ENCODE measurements at regions not wholly inside any gene's neighbourhood (a gene's known extent, or its start where the extent isn't known, plus 50 kb on each side); places are given as distances from the start of the nearest gene placed in this dataset.

DNA sequence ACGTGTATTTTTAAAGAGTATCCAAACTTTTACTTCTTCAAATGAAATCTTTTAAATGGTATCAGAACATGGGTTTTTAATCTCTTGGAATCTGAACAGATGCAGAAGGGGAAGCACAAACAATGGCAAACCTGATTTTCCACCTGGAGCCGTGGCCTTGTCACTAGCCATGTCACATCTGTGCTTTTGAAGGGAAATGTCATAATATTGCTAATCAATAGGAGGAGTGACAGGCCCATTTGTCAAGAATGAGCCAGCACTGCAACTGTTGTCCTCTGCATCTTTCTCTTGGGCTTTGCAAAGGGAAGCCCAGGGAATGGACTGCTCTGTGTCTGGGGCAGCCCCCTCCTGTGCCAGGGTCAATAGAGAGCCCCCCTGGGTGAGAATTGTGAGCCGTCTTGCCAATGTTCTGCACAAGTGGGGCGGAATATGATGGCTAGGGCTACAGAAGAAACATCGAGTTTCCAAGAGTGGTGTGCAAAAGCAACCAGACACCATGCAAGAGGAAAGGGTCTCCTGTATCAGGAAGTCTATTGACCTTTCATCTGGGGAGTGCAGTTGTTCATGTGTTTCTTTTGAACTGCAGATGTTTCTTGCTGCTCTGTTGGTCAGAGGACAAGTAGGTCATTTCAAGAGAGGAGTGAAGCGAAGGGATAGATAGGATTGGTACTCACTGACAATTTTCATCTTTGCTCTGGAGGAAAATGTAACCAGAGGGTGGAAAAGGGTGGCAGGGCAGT, 181.8 kb upstream of the NPVF start:
- no peak overlapping the region for H3K27ac ChIP-seq
- TF ChIP-seq, protein P1, sequence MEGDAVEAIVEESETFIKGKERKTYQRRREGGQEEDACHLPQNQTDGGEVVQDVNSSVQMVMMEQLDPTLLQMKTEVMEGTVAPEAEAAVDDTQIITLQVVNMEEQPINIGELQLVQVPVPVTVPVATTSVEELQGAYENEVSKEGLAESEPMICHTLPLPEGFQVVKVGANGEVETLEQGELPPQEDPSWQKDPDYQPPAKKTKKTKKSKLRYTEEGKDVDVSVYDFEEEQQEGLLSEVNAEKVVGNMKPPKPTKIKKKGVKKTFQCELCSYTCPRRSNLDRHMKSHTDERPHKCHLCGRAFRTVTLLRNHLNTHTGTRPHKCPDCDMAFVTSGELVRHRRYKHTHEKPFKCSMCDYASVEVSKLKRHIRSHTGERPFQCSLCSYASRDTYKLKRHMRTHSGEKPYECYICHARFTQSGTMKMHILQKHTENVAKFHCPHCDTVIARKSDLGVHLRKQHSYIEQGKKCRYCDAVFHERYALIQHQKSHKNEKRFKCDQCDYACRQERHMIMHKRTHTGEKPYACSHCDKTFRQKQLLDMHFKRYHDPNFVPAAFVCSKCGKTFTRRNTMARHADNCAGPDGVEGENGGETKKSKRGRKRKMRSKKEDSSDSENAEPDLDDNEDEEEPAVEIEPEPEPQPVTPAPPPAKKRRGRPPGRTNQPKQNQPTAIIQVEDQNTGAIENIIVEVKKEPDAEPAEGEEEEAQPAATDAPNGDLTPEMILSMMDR (IDR thresholded peaks at IDR 0.05): no peak
- no peak overlapping the region for H3K4me3 ChIP-seq (ENCODE audit: low read depth, low read length)
- H3K9me3 ChIP-seq (ENCODE audit: control insufficient read depth, low read length): no peaks in the 10 kb centered on the region
- no peak overlapping the region for H3K9ac ChIP-seq
- no peak overlapping the region for H2AFZ ChIP-seq
- H3K36me3 ChIP-seq (ENCODE audit: control insufficient read depth, insufficient read depth, low read length): no peaks in the 10 kb centered on the region
- no peaks in the 10 kb centered on the region for H3K79me2 ChIP-seq
- H3K27me3 ChIP-seq (ENCODE audit: control insufficient read depth, insufficient read depth, low read length): no peaks in the 10 kb centered on the region
- H3K4me1 ChIP-seq: no peaks in the 10 kb centered on the region
- no peak overlapping the region for H3K4me2 ChIP-seq (ENCODE audit: low read length)

DNA sequence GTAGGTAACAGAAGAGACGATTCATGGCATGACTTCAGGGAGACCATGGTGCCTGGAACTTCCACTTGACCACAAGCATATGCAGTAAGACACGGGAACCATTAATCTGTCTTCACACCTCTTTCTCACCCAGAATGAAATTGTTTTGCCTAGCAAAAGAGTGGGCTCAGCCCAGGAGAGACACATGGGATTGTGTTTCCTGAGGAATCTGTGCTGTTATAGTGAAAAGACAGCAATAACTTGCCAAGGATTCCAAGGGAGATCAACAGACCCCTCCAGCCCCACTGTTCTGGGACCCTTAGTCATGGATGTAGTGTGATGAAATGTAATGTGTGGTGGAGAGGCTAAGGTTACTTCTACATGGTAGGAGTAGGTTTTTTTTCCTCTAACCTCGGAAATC, 192.5 kb upstream of the NPVF start:
- Histone ChIP-seq H3K9me3 (ENCODE audit: control insufficient read depth, low read length) (no peaks in the 10 kb centered on the region), H3K27ac (no peak overlapping the region), H3K27me3 (ENCODE audit: control insufficient read depth, insufficient read depth, low read length) (no peaks in the 10 kb centered on the region), H3K9ac (no peak overlapping the region), H2AFZ (no peak overlapping the region), H3K36me3 (ENCODE audit: control insufficient read depth, insufficient read depth, low read length) (no peaks in the 10 kb centered on the region), H3K4me2 (ENCODE audit: low read length) (no peak overlapping the region), H3K79me2 (no peaks in the 10 kb centered on the region), H3K4me3 (ENCODE audit: low read depth, low read length) (no peak overlapping the region), H3K4me1 (no peaks in the 10 kb centered on the region)
- TF ChIP-seq, protein P1 (IDR thresholded peaks at IDR 0.05): no peak

DNA sequence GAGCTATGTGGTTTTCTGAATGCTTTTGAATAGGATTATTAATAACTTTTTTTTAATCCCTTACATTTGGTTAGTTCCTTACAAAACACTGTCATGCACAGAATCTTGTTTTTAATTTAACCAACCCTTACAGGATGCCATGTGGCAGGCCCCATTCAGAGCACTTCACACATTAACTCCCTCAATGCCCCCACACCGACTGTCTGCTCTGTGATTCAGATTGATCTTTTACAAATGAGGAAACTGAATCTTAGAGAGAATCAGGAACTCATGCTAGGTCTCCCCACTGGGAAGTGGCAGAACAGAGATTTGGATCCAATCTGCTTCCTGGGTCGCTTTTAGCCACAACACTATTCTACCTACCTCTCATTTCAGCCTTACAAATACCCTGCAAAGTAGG, 195.8 kb upstream of the NPVF start:
- H3K4me3 ChIP-seq (ENCODE audit: low read depth, low read length): no peak overlapping the region
- TF ChIP-seq, protein P1 (IDR thresholded peaks at IDR 0.05): no peak
- no peaks in the 10 kb centered on the region for H3K27me3 ChIP-seq (ENCODE audit: control insufficient read depth, insufficient read depth, low read length)
- no peaks in the 10 kb centered on the region for H3K9me3 ChIP-seq (ENCODE audit: control insufficient read depth, low read length)
- H3K79me2 ChIP-seq: no peaks in the 10 kb centered on the region
- no peak overlapping the region for H2AFZ ChIP-seq
- no peaks in the 10 kb centered on the region for H3K4me1 ChIP-seq
- H3K36me3 ChIP-seq (ENCODE audit: control insufficient read depth, insufficient read depth, low read length): no peaks in the 10 kb centered on the region
- H3K27ac ChIP-seq: no peak overlapping the region
- H3K4me2 ChIP-seq (ENCODE audit: low read length): no peak overlapping the region
- H3K9ac ChIP-seq: no peak overlapping the region

DNA sequence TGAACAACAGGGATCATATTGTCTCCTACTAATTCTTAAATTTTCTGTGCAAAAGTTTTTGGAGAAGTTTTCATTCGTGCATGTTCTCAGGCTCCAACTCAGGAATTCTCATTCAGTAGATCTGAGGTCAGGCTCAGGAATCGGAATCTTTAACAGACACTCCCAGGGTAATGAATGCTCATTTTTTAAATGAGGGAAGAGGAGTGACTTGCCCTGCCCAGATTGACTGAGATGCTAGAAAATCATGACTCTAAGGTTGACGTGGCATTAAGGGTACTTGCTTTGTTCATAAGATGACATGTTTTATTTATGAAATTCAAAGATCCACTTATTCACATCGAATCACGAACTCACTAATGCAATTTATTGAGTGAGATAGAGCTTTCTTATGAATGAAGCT, 196.6 kb upstream of the NPVF start:
- Histone ChIP-seq H3K27ac (no peak overlapping the region), H3K4me3 (ENCODE audit: low read depth, low read length) (no peak overlapping the region), H3K4me2 (ENCODE audit: low read length) (no peak overlapping the region), H3K27me3 (ENCODE audit: control insufficient read depth, insufficient read depth, low read length) (no peaks in the 10 kb centered on the region), H2AFZ (no peak overlapping the region), H3K4me1 (no peaks in the 10 kb centered on the region), H3K9me3 (ENCODE audit: control insufficient read depth, low read length) (no peaks in the 10 kb centered on the region), H3K79me2 (no peaks in the 10 kb centered on the region), H3K36me3 (ENCODE audit: control insufficient read depth, insufficient read depth, low read length) (no peaks in the 10 kb centered on the region), H3K9ac (no peak overlapping the region)
- TF ChIP-seq, protein P1 (IDR thresholded peaks at IDR 0.05): no peak

DNA sequence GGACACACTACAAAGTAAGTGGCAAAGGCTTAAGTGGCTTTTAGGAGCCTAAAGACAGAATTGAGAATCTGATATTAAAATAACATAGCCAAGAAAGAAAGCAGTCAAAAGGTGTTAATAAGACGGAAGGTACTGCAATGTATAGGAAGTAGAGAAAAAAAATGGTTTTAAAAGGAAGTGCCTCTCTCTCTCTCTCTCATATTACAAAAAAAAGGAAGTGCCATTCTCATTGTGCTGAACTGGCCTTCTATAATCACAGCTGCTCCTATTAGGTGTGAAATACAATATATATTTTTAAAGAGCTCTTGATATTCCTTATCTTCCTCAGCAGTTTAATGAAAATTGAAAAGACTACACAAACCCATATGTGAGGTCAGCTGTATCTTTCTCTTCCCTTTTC, 199.4 kb upstream of the NPVF start:
- TF ChIP-seq, protein P1 (IDR thresholded peaks at IDR 0.05): no peak
- Histone ChIP-seq H2AFZ (no peak overlapping the region), H3K4me3 (ENCODE audit: low read depth, low read length) (no peak overlapping the region), H3K27ac (no peak overlapping the region), H3K4me2 (ENCODE audit: low read length) (no peak overlapping the region), H3K36me3 (ENCODE audit: control insufficient read depth, insufficient read depth, low read length) (no peaks in the 10 kb centered on the region), H3K4me1 (no peaks in the 10 kb centered on the region), H3K9ac (no peak overlapping the region), H3K27me3 (ENCODE audit: control insufficient read depth, insufficient read depth, low read length) (no peaks in the 10 kb centered on the region), H3K79me2 (no peaks in the 10 kb centered on the region), H3K9me3 (ENCODE audit: control insufficient read depth, low read length) (no peaks in the 10 kb centered on the region)
